Epidermal melanocyte (primary cell): ENCODE measurements at regions not wholly inside any gene's neighbourhood (a gene's known extent, or its start where the extent isn't known, plus 50 kb on each side); places are given as distances from the start of the nearest gene placed in this dataset.
"Not testable (repeated sequence)": the region's sequence is repeated elsewhere in the genome, so short reads cannot be mapped to it uniquely, and the experiment has no call there.

Experiments
- DNase-seq: peaks from one replicate; pipeline ENCODE4 v3.0.0; 2011; ENCODE audit warnings: low spot score; ENCODE audit not compliant: insufficient read length

GRCh38 chr16:60170196-60170595 is 1436.1 kb upstream of the GOT2 start:
- DNase-seq = no peak

- DNase-seq = no peak
Measured at GRCh38 chr16:60166111-60166510, 1432.0 kb upstream of the GOT2 start.

GRCh38 chr16:60151987-60152386 is 1417.9 kb upstream of the GOT2 start:
- DNase-seq = no peak

GRCh38 chr16:60150907-60151306 is 1416.8 kb upstream of the GOT2 start:
- no peak for DNase-seq

- no peak for DNase-seq
Measured at GRCh38 chr16:60143348-60143705, 1409.2 kb upstream of the GOT2 start.

GRCh38 chr16:60142619-60143347 is 1408.7 kb upstream of the GOT2 start:
- no peak for DNase-seq

- DNase-seq = no peak
Measured at GRCh38 chr16:60137891-60138290, 1403.8 kb upstream of the GOT2 start.

GRCh38 chr16:60127196-60127595 is 1393.1 kb upstream of the GOT2 start:
- no peak for DNase-seq

GRCh38 chr16:60126115-60126514 is 1392.0 kb upstream of the GOT2 start:
- not testable (repeated sequence) for DNase-seq

GRCh38 chr16:60123392-60124023 is 1389.4 kb upstream of the GOT2 start:
- peak; percentile 22 for DNase-seq

GRCh38 chr16:60120586-60120985 is 1386.5 kb upstream of the GOT2 start:
- no peak for DNase-seq

GRCh38 chr16:60110531-60110930 is 1376.4 kb upstream of the GOT2 start:
- no peak for DNase-seq

GRCh38 chr16:60107871-60108270 is 1373.8 kb upstream of the GOT2 start:
- no peak for DNase-seq

GRCh38 chr16:60107437-60107836 is 1373.3 kb upstream of the GOT2 start:
- no peak for DNase-seq

- no peak for DNase-seq
Measured at GRCh38 chr16:60100371-60100770, 1366.3 kb upstream of the GOT2 start.

GRCh38 chr16:60091529-60091928 is 1357.4 kb upstream of the GOT2 start:
- no peak for DNase-seq

GRCh38 chr16:60091071-60091470 is 1357.0 kb upstream of the GOT2 start:
- DNase-seq = peak; percentile 39

GRCh38 chr16:60087530-60087929 is 1353.4 kb upstream of the GOT2 start:
- DNase-seq = no peak

- DNase-seq = not testable (repeated sequence)
Measured at GRCh38 chr16:60078819-60079218, 1344.7 kb upstream of the GOT2 start.

- DNase-seq = no peak
Measured at GRCh38 chr16:60077861-60078260, 1343.7 kb upstream of the GOT2 start.

GRCh38 chr16:60074378-60074777 is 1340.3 kb upstream of the GOT2 start:
- DNase-seq = no peak

- DNase-seq = no peak
Measured at GRCh38 chr16:60073376-60073775, 1339.3 kb upstream of the GOT2 start.

GRCh38 chr16:60064026-60064425 is 1329.9 kb upstream of the GOT2 start:
- DNase-seq = no peak
